Small intestine (tissue), 7 donors: ENCODE measurements at regions not wholly inside any gene's neighbourhood (a gene's known extent, or its start where the extent isn't known, plus 50 kb on each side); places are given as distances from the start of the nearest gene placed in this dataset.
"Not testable (repeated sequence)": the region's sequence is repeated elsewhere in the genome, so short reads cannot be mapped to it uniquely, and the experiment has no call there.

Experiments used
- DNase-seq, 2 donors: peaks; one replicate each; pipeline versions ENCODE4 v3.0.0 to v3.0.0-alpha.2; 2013
- FAIRE-seq: peaks from 2 replicates; lab custom pipeline; 2012; peaks lifted over from hg19 to GRCh38; lab: Jason Lieb, UNC
- H3K27ac ChIP-seq, 3 donors: one replicate each; pipeline ENCODE4 v1.5.1; 2013; ENCODE audit warnings: low read length in 2 of 3, mild to moderate bottlenecking in 2 of 3, control low read depth in 1 of 3, inconsistent platforms in 1 of 3, low read depth in 1 of 3, moderate library complexity in 1 of 3
- H3K27me3 ChIP-seq, 3 donors: one replicate each; pipeline ENCODE4 v1.6.1; 2013; ENCODE audit warnings: low read length in 3 of 3, inconsistent platforms in 1 of 3; ENCODE audit not compliant: control insufficient read depth in 3 of 3, insufficient read depth in 3 of 3
- H3K36me3 ChIP-seq, 3 donors: one replicate each; pipeline ENCODE4 v1.6.1; 2013; ENCODE audit warnings: low read length in 3 of 3, inconsistent platforms in 1 of 3, low read depth in 1 of 3, mild to moderate bottlenecking in 1 of 3, moderate library complexity in 1 of 3; ENCODE audit not compliant: control insufficient read depth in 3 of 3, insufficient read depth in 2 of 3
- H3K4me1 ChIP-seq, 3 donors: one replicate each; pipeline ENCODE4 v1.6.1; 2013; ENCODE audit warnings: low read length in 2 of 3, inconsistent platforms in 1 of 3, low read depth in 1 of 3, mild to moderate bottlenecking in 1 of 3, moderate library complexity in 1 of 3; ENCODE audit not compliant: control insufficient read depth in 3 of 3, insufficient read depth in 2 of 3
- H3K4me3 ChIP-seq, 3 donors: one replicate each; pipeline ENCODE4 v1.5.1; 2013; ENCODE audit warnings: low read length in 3 of 3, control low read depth in 1 of 3, inconsistent platforms in 1 of 3, low read depth in 1 of 3, mild to moderate bottlenecking in 1 of 3, moderate library complexity in 1 of 3
- H3K9me3 ChIP-seq, 2 donors: one replicate each; pipeline ENCODE4 v1.6.1; 2013; ENCODE audit warnings: low read depth in 1 of 2, low read length in 1 of 2; ENCODE audit not compliant: control insufficient read depth in 2 of 2, insufficient read depth in 1 of 2
- WGBS, 3 donors: extraction: QIAGEN DNeasy Blood & Tissue Kit; methylation state at CpG; one replicate each; pipeline ENCODE4 v1.1.7; 2013; 5-methylcytosine and 5-hydroxymethylcytosine counted together
- donor health status: healthy with polysubstance abuse.
- donor health status: control.
- donor health status: control.
- donor health status: Bipolar disorder and iron deficiency.
- donor health status: healthy.

DNA sequence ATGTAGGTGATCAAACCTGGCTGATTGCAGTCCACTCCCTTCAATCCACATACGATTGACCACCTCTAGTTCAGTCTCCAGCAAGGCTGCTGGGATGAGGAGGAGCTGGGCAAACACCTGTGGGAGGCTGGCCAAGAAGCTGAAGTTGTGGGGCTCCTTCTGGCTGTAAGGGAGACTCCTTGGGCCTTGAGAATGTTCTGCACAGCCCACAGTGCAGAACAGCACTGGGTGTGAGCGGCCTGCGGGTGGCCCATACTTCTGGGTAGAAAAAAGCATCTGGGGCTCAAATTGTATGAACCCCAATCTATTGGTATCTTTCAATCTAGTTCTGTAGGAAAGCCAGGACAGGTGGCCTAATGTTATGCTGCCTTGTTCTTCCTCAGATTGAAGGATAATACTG lies 1608.8 kb upstream of the PCDH10 start:
- no peaks in the 10 kb centered on the region for H3K36me3 ChIP-seq
- no peak overlapping the region for H3K27ac ChIP-seq
- DNase-seq: no peak
- H3K27me3 ChIP-seq: no peaks in the 10 kb centered on the region
- 75 to 88% (median 81%) methylated on average over 3 of the region's 3 CpGs for WGBS, 3 donors
- H3K4me3 ChIP-seq: no peak overlapping the region
- no peak for FAIRE-seq
- H3K9me3 ChIP-seq: no peaks in the 10 kb centered on the region
- H3K4me1 ChIP-seq: no peaks in the 10 kb centered on the region

- H3K27me3 ChIP-seq: no peaks in the 10 kb centered on the region
- H3K4me3 ChIP-seq: no peak overlapping the region
- WGBS, 3 donors: 74 to 87% (median 78%) methylated on average over 7 of the region's 7 CpGs
- H3K27ac ChIP-seq: no peak overlapping the region
- FAIRE-seq (no peak), DNase-seq (no peak)
- no peaks in the 10 kb centered on the region for H3K9me3 ChIP-seq
- no peaks in the 10 kb centered on the region for H3K36me3 ChIP-seq
- H3K4me1 ChIP-seq: no peaks in the 10 kb centered on the region
Measured at GRCh38 chr4:131547506-131547981, 1601.5 kb upstream of the PCDH10 start.

DNA sequence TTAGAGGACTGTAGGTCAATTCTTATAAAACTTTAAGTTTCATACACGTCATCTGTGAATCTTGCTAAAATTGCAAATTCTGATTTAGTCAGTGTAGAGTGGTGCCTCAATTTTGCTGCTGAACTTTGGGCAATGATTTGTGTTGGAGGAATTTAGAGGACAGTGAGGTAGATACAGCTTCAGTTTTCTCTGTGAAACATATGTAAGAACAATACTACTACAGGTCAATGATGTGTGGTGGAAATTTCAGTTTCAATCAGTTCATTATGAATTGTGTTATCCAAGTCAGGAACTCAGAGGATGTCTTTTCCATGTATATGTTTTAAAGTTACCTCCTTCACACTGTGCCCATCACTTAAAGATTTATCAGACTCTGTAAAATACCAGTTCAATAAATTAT lies 1597.8 kb upstream of the PCDH10 start:
- WGBS, 3 donors: 75 to 95% (median 82%) methylated on average over 1 of the region's 1 CpG

GRCh38 chr4:131566026-131566425 lies 1583.1 kb upstream of the PCDH10 start:
- H3K27ac ChIP-seq: no peak overlapping the region
- no peaks in the 10 kb centered on the region for H3K36me3 ChIP-seq
- H3K27me3 ChIP-seq: no peaks in the 10 kb centered on the region
- DNase-seq (no peak), FAIRE-seq (no peak)
- WGBS, 3 donors: 9 to 47% (median 16%) methylated on average over 1 of the region's 1 CpG
- H3K9me3 ChIP-seq: peaks cover 0 to 3% of the 10 kb centered on the region in 2 donors
- H3K4me3 ChIP-seq: no peak overlapping the region
- no peaks in the 10 kb centered on the region for H3K4me1 ChIP-seq

More for the DNA sequence above, 1597.8 kb upstream of the PCDH10 start:
- H3K27me3 ChIP-seq: no peaks in the 10 kb centered on the region
- H3K36me3 ChIP-seq: no peaks in the 10 kb centered on the region
- no peaks in the 10 kb centered on the region for H3K9me3 ChIP-seq
- no peak overlapping the region for H3K4me3 ChIP-seq
- DNase-seq: no peak
- no peak overlapping the region for H3K27ac ChIP-seq
- no peak for FAIRE-seq
- H3K4me1 ChIP-seq: no peaks in the 10 kb centered on the region

DNA sequence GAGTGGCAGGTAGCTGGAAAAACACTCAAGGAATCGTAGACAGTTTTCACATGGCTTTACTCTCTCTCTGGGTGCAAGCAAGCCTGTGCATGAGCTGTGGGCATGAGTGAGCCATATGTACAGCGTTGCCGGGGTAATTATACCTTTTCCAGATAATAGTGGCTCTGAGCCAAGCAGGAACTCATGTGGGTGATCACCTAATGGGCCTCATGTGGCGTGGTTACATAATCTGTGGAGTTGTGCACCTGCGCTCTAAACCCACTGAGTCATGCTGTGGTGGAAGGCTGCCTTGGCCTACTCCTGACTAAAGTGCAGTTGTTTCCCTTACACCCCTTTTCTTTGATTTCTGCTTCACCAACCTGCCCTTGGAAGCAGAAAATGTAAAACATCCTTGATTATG lies 1564.5 kb upstream of the PCDH10 start:
- no peak overlapping the region for H3K4me3 ChIP-seq
- no peaks in the 10 kb centered on the region for H3K27me3 ChIP-seq
- no peak for DNase-seq
- H3K9me3 ChIP-seq: peaks cover 0 to 19% of the 10 kb centered on the region in 2 donors
- H3K27ac ChIP-seq: no peak overlapping the region
- FAIRE-seq: no peak
- H3K36me3 ChIP-seq: no peaks in the 10 kb centered on the region
- 40 to 75% (median 55%) methylated on average over 5 of the region's 5 CpGs for WGBS, 3 donors
- no peaks in the 10 kb centered on the region for H3K4me1 ChIP-seq

- Histone ChIP-seq H3K36me3 (no peaks in the 10 kb centered on the region), H3K27me3 (no peaks in the 10 kb centered on the region), H3K27ac (no peak overlapping the region), H3K4me1 (no peaks in the 10 kb centered on the region), H3K9me3 (peaks cover 0 to 3% of the 10 kb centered on the region in 2 donors), H3K4me3 (no peak overlapping the region)
- WGBS, 3 donors: 92% methylated on average over 2 of the region's 2 CpGs
- no peak for DNase-seq
- no peak for FAIRE-seq
Measured at GRCh38 chr4:131595140-131595539, 1554.0 kb upstream of the PCDH10 start.

DNA sequence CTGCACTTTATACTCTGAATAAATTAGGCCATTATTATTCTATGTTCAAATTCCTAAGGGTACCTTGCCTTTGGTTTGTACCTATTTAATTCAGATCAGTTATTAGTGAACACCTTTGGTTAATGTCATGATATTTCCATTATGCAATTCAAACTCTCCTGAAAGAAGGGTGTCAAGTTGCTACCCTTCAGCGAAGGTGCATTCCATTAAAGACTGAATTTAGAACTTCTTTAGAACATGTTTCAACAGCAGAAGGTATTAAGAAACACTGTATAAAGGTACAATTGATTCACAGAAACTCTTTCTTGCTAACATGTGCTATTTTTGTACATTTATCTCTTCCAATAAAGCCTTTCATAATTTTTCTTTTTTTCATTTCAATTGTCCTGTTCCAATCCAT lies 1545.4 kb upstream of the PCDH10 start:
- Histone ChIP-seq H3K4me3 (no peak overlapping the region), H3K27me3 (no peaks in the 10 kb centered on the region), H3K36me3 (no peaks in the 10 kb centered on the region), H3K4me1 (no peaks in the 10 kb centered on the region), H3K27ac (no peak overlapping the region), H3K9me3 (no peaks in the 10 kb centered on the region)
- DNase-seq (no peak), FAIRE-seq (no peak)
- 10 to 64% (median 29%) methylated on average over 1 of the region's 1 CpG for WGBS, 3 donors

DNA sequence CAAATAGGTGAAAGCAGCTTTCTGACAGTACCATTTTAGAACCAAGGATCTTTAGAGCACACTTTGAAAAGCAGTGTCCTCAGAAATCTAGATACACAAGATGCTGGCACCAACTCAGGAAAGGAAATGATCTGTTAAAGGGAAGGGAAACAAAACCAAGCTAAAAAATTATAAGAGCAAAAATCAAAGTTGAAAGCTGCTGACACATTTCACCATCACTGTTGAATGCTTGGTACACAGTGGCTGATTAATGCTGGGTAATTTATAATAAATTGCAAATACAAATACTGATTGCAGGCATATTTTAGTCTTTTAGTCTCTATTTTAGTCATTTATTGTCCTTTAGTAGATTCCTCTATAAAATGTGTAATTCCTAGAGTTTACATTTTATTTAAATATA lies 1540.1 kb upstream of the PCDH10 start:
- no peak for DNase-seq
- FAIRE-seq: no peak
- H3K9me3 ChIP-seq: no peaks in the 10 kb centered on the region
- H3K27ac ChIP-seq: no peak overlapping the region
- H3K27me3 ChIP-seq: no peaks in the 10 kb centered on the region
- H3K36me3 ChIP-seq: no peaks in the 10 kb centered on the region
- no peak overlapping the region for H3K4me3 ChIP-seq
- no peaks in the 10 kb centered on the region for H3K4me1 ChIP-seq

- H3K27me3 ChIP-seq, H3K4me1 ChIP-seq, H3K27ac ChIP-seq, H3K4me3 ChIP-seq, DNase-seq, H3K9me3 ChIP-seq, FAIRE-seq, H3K36me3 ChIP-seq: not testable (repeated sequence)
- 56 to 65% (median 57%) methylated on average over 1 of the region's 1 CpG for WGBS, 3 donors
Measured at GRCh38 chr4:131610517-131610916, 1538.6 kb upstream of the PCDH10 start.
